GM10266 (cell line): ENCODE measurements at regions not wholly inside any gene's neighbourhood (a gene's known extent, or its start where the extent isn't known, plus 50 kb on each side); places are given as distances from the start of the nearest gene placed in this dataset.
"Not testable (repeated sequence)": the region's sequence is repeated elsewhere in the genome, so short reads cannot be mapped to it uniquely, and the experiment has no call there.

Experiments used
- DNase-seq: peaks from one replicate; pipeline ENCODE4 v3.0.0; 2012; ENCODE audit errors: extremely low spot score
- CTCF ChIP-seq: IDR thresholded peaks from 2 replicates; pipeline ENCODE4 v1.5.1; 2012; ENCODE audit warnings: mild to moderate bottlenecking, low read depth; ENCODE audit not compliant: control insufficient read depth, insufficient read depth; ENCODE audit errors: missing control alignments

- no peak for TF ChIP-seq CTCF
- DNase-seq, result no peak
Observed at GRCh38 chr17:27082775-27083154, 211.1 kb upstream of the WSB1 start.

GRCh38 chr17:27083408-27084185, 210.3 kb upstream of the WSB1 start:
- no peak for TF ChIP-seq CTCF
- DNase-seq, result no peak

- no peak for TF ChIP-seq CTCF
- DNase-seq, result no peak
Observed at GRCh38 chr17:27085517-27085916, 208.4 kb upstream of the WSB1 start.

DNA sequence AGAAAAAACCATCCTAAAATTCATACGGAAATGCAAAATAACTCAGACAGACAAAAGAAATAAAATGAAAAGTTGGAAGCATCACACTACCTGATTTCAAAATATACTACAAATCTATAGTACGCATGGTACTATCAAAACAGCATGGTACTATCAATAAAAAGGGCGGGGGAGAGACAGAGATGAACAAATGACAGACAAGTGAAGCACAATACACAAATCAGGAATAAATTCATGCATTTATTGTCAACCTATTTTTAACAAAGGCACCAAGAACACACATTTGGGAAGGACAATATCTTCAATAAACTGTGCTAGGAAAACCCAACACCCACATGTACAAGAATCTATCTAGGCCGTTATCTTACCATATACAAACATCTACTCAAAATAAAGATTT, 207.4 kb upstream of the WSB1 start:
- no peak for DNase-seq
- no peak for TF ChIP-seq CTCF

DNA sequence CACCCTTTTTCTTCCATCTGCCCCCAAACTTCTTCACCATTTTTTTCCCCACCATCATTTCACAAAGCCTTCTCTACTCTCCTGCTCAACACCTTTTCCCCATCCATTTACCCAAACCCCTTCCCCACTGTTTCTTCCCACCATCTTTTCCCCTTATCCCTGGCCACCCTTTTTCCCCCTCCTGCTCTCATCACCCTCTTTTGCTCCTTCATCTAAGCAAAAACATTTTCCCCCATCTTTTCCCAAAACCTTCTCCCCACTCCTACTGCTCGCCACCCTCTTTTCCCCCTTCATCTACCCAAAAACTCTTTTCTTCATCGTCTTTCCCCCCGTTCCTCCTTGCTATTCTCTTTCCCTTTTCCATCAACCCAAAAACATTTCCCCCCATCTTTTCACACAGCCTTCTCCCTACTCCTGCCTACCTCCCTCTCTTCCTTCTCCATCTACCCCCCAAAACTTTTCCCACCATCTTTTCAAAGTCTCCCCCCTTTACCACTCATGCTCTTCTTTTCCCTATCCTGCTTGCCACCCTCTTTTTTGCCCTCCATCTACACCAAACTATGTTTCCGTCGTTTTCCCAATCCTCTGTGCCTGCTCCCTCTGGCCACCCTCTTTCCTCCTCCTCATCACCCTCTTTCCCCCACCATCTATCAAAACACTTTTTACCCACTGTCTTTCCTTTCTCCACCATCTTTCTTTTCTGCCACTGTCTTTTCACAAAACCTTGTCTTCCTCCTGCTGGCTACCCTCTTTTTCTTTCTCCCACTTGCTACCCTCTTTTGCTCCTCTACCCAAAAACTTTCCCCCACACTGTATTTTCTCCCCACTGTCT, 205.8 kb upstream of the WSB1 start:
- no peak for DNase-seq
- no peak for TF ChIP-seq CTCF

DNA sequence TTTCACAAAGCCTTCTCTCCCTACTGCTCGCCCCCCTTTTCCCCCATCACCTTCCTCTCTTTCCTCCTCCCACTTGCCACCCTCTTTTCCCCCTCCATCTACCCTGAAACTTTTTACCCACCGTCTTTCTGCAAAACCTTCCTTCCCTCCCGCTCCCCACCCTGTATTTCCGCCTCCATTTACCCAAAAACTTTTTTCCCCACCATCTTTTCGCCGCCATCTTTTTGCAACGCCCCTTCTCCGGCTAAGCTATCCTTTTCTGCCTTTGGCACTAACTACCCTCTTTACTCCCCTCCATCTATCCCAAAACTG, 205.2 kb upstream of the WSB1 start:
- no peak for DNase-seq

GRCh38 chr17:27089079-27089928, 204.6 kb upstream of the WSB1 start:
- not testable (repeated sequence) for DNase-seq

More for the DNA sequence above, 205.2 kb upstream of the WSB1 start:
- TF ChIP-seq CTCF, result no peak
